ENCODE measurements at regions not wholly inside any gene's neighbourhood (a gene's known extent, or its start where the extent isn't known, plus 50 kb on each side); places are given as distances from the start of the nearest gene placed in this dataset.

GRCh38 chr1:116455509-116455908 lies 82.5 kb downstream of the ATP1A1 start:
- WGBS (ENCODE audit: low lambda C conversion rate) = 50% methylated on average over 3 of the region's 3 CpGs
- H3K79me2 ChIP-seq (ENCODE audit: insufficient read depth) = no peaks in the 10 kb centered on the region
- H3K27ac ChIP-seq (ENCODE audit: low read depth in 2 of 2, low read length in 1 of 2) = no peak overlapping the region
- CTCF ChIA-PET = interaction anchor here (1.0 to 1.2 kb wide), 3 partner anchors 20 to 30 kb away, joined by 3 to 4 read pairs (median 3); no protein-coding TSS in a partner anchor
- no peaks in the 10 kb centered on the region for H3F3A ChIP-seq (replicated peaks; ENCODE audit: insufficient read depth)
- H3K36me3 ChIP-seq (replicated peaks in 1 of 2; ENCODE audit: control insufficient read depth in 1 of 2, insufficient read depth in 2 of 2, low read length in 1 of 2) = no peaks in the 10 kb centered on the region
- H4K20me1 ChIP-seq (ENCODE audit: insufficient read depth) = no peaks in the 10 kb centered on the region
- no peaks in the 10 kb centered on the region for H3K27me3 ChIP-seq (ENCODE audit: insufficient read depth)
- no peak for DNase-seq
- POLR2A ChIA-PET = no interaction called here
- H3K4me2 ChIP-seq = no peak overlapping the region
- H3K9ac ChIP-seq = no peak overlapping the region
- H2AFZ ChIP-seq (ENCODE audit: low read depth) = no peak overlapping the region
- H3K9me2 ChIP-seq = no peaks in the 10 kb centered on the region
- H3K9me3 ChIP-seq = no peaks in the 10 kb centered on the region
- H3K4me1 ChIP-seq (ENCODE audit: control insufficient read depth in 1 of 2, insufficient read depth in 2 of 2, low read depth in 1 of 2, low read length in 1 of 2) = peaks cover 0 to 7% of the 10 kb centered on the region in 2 experiments; a peak in 1 of 4 replicates
- no peak overlapping the region for H3K4me3 ChIP-seq (ENCODE audit: low read depth in 2 of 2, low read length in 1 of 2)
- no peak for TF ChIP-seq RCOR1 (IDR thresholded peaks at IDR 0.05; ENCODE audit: low read length)
- no peak for TF ChIP-seq EZH2phosphoT487 (IDR thresholded peaks at IDR 0.05; ENCODE audit: borderline replicate concordance, low read depth)
- no peak for TF ChIP-seq CTCF (IDR thresholded peaks at IDR 0.05)
- TF ChIP-seq PBX3 (IDR thresholded peaks at IDR 0.05) = no peak
- no peak for TF ChIP-seq IRF3 (IDR thresholded peaks at IDR 0.05; ENCODE audit: low read depth, low read length)
- TF ChIP-seq MAX (IDR thresholded peaks at IDR 0.05; ENCODE audit: low read depth) = no peak
- TF ChIP-seq FOXJ3 (CRISPR knock-in tag; IDR thresholded peaks at IDR 0.05) = no peak
- TF ChIP-seq RFX5 (IDR thresholded peaks at IDR 0.05; ENCODE audit: low read length) = no peak
- no peak for TF ChIP-seq USF2 (IDR thresholded peaks at IDR 0.05; ENCODE audit: borderline replicate concordance, low read depth, low read length)
- TF ChIP-seq REST (IDR thresholded peaks at IDR 0.05; ENCODE audit: low read depth, low read length) = no peak
- no peak for TF ChIP-seq YY1 (IDR thresholded peaks at IDR 0.05; ENCODE audit: low read depth)
- no peak for TF ChIP-seq FOSL2 (IDR thresholded peaks at IDR 0.05; ENCODE audit: borderline replicate concordance, low read depth)

All from SK-N-SH (cell line).